Liver (tissue), 8 donors: ENCODE measurements at regions not wholly inside any gene's neighbourhood (a gene's known extent, or its start where the extent isn't known, plus 50 kb on each side); places are given as distances from the start of the nearest gene placed in this dataset.

Experiments used
- DNase-seq: peaks from one replicate; pipeline ENCODE4 v3.0.0-alpha.2; 2017; ENCODE audit warnings: low spot score
- H3K27ac ChIP-seq, 2 donors: one replicate each; pipeline ENCODE4 v1.7.0; 2013; ENCODE audit warnings: inconsistent platforms in 2 of 2, low read length in 2 of 2, control low read depth in 1 of 2, low read depth in 1 of 2, mild to moderate bottlenecking in 1 of 2
- H3K27me3 ChIP-seq, 4 donors: one replicate each; pipeline versions ENCODE4 v1.6.1 to v1.7.0; 2013; ENCODE audit warnings: low read length in 3 of 4, inconsistent platforms in 1 of 4, mild to moderate bottlenecking in 1 of 4, moderate library complexity in 1 of 4; ENCODE audit not compliant: control insufficient read depth in 4 of 4, insufficient read depth in 4 of 4
- H3K36me3 ChIP-seq, 4 donors: one replicate each; pipeline versions ENCODE4 v1.6.1 to v1.7.0; 2013; ENCODE audit warnings: low read length in 3 of 4, mild to moderate bottlenecking in 3 of 4, low read depth in 1 of 4, moderate library complexity in 1 of 4; ENCODE audit not compliant: control insufficient read depth in 4 of 4, insufficient read depth in 3 of 4
- H3K4me1 ChIP-seq, 4 donors: one replicate each; pipeline versions ENCODE4 v1.6.1 to v1.7.0; 2013; ENCODE audit warnings: low read length in 3 of 4, mild to moderate bottlenecking in 3 of 4, moderate library complexity in 1 of 4; ENCODE audit not compliant: control insufficient read depth in 4 of 4, insufficient read depth in 4 of 4
- H3K4me3 ChIP-seq, 3 donors: one replicate each; pipeline versions ENCODE4 v1.6.1 to v1.7.0; 2013; ENCODE audit warnings: low read length in 3 of 3, control low read depth in 1 of 3, low read depth in 1 of 3, mild to moderate bottlenecking in 1 of 3
- H3K9ac ChIP-seq, 2 donors: one replicate each; pipeline ENCODE4 v1.7.0; 2013; ENCODE audit warnings: low read length in 2 of 2, mild to moderate bottlenecking in 2 of 2, moderate library complexity in 2 of 2, control low read depth in 1 of 2, low read depth in 1 of 2
- H3K9me3 ChIP-seq, 4 donors: one replicate each; pipeline versions ENCODE4 v1.6.1 to v1.7.0; 2013; ENCODE audit warnings: low read length in 3 of 4; ENCODE audit not compliant: control insufficient read depth in 4 of 4
- EGR1 ChIP-seq, 2 donors: IDR thresholded peaks; 2 replicates each; pipeline ENCODE4 v1.6.1; 2016 to 2018; ENCODE audit warnings: antibody characterized with exemption in 2 of 2, low read depth in 2 of 2
- FOXA1 ChIP-seq: IDR thresholded peaks from 2 replicates; pipeline ENCODE4 v1.6.1; 2016; ENCODE audit warnings: antibody characterized with exemption
- FOXA2 ChIP-seq: IDR thresholded peaks from 2 replicates; pipeline ENCODE4 v1.6.1; 2016; ENCODE audit warnings: antibody characterized with exemption
- GABPA ChIP-seq, 2 donors: IDR thresholded peaks in 1 of 2; conservative IDR thresholded peaks in 1 of 2; 2 replicates each; pipeline ENCODE4 v1.6.1; 2016; ENCODE audit warnings: antibody characterized with exemption in 2 of 2, mild to moderate bottlenecking in 1 of 2, moderate library complexity in 1 of 2
- HNF4A ChIP-seq, 2 donors: conservative IDR thresholded peaks; 2 replicates each; pipeline ENCODE4 v1.6.1; 2016; ENCODE audit warnings: antibody characterized with exemption in 2 of 2, mild to moderate bottlenecking in 2 of 2
- HNF4G ChIP-seq: IDR thresholded peaks from 2 replicates; pipeline ENCODE4 v1.6.1; 2016; ENCODE audit warnings: antibody characterized with exemption
- JUND ChIP-seq, 2 donors: IDR thresholded peaks; 2 replicates each; pipeline ENCODE4 v1.6.1; 2016; ENCODE audit warnings: antibody characterized with exemption in 2 of 2
- MAX ChIP-seq: IDR thresholded peaks from 2 replicates; pipeline ENCODE4 v1.6.1; 2016; ENCODE audit warnings: antibody characterized with exemption
- NR2F2 ChIP-seq: IDR thresholded peaks from 2 replicates; pipeline ENCODE4 v1.6.1; 2016; ENCODE audit warnings: antibody characterized with exemption
- RAD21 ChIP-seq, 2 donors: IDR thresholded peaks; 2 replicates each; pipeline ENCODE4 v1.6.1; 2016; ENCODE audit warnings: antibody characterized with exemption in 2 of 2, mild to moderate bottlenecking in 2 of 2
- REST ChIP-seq: IDR thresholded peaks from 2 replicates; pipeline ENCODE4 v1.6.1; 2016; ENCODE audit warnings: antibody characterized with exemption, mild to moderate bottlenecking
- RXRA ChIP-seq, 2 donors: IDR thresholded peaks; 2 replicates each; pipeline ENCODE4 v1.6.1; 2017 to 2018; ENCODE audit warnings: antibody characterized with exemption in 2 of 2, mild to moderate bottlenecking in 1 of 2
- SP1 ChIP-seq: IDR thresholded peaks from 2 replicates; pipeline ENCODE4 v1.6.1; 2018; ENCODE audit warnings: antibody characterized with exemption, mild to moderate bottlenecking
- TAF1 ChIP-seq: conservative IDR thresholded peaks from 2 replicates; pipeline ENCODE4 v1.6.1; 2016; ENCODE audit warnings: antibody characterized with exemption, mild to moderate bottlenecking
- YY1 ChIP-seq: IDR thresholded peaks from 2 replicates; pipeline ENCODE4 v1.6.1; 2016; ENCODE audit warnings: antibody characterized with exemption, mild to moderate bottlenecking
- ZBTB33 ChIP-seq: IDR thresholded peaks from 2 replicates; pipeline ENCODE4 v1.6.1; 2016; ENCODE audit warnings: antibody characterized with exemption
- WGBS: extraction: QIAGEN DNeasy Blood & Tissue Kit; methylation state at CpG from one replicate; pipeline ENCODE4 v1.1.7; 2013; 5-methylcytosine and 5-hydroxymethylcytosine counted together
- TF ChIP-seq, protein P1 (sequence below): fragments of 150-350 bp; IDR thresholded peaks from 2 replicates; pipeline ENCODE4 v1.5.1; 2017; ENCODE audit warnings: improper control_type of control experiment, low read depth, low read length; ENCODE audit not compliant: missing input control
- TF ChIP-seq, protein P2 (sequence below): IDR thresholded peaks from 2 replicates; pipeline ENCODE4 v1.6.1; 2016; ENCODE audit warnings: antibody characterized with exemption
- donor health status: healthy.
- donor health status: healthy.
- donor health status: healthy.
- donor health status: healthy.
- donor health status: healthy.

- no peak overlapping the region for H3K27ac ChIP-seq
- H3K9ac ChIP-seq: no peak overlapping the region
- no peaks in the 10 kb centered on the region for H3K27me3 ChIP-seq
- H3K9me3 ChIP-seq: peaks cover 2 to 8% (median 7%) of the 10 kb centered on the region in 4 donors
- no peaks in the 10 kb centered on the region for H3K4me1 ChIP-seq
- H3K4me3 ChIP-seq: no peak overlapping the region
- TF ChIP-seq YY1: no peak
- no peak for TF ChIP-seq GABPA (IDR thresholded peaks at IDR 0.05 in 1 of 2, conservative IDR thresholded peaks at IDR 0.05 in 1 of 2)
- TF ChIP-seq HNF4A (conservative IDR thresholded peaks at IDR 0.05): no peak
- no peak for TF ChIP-seq REST
- TF ChIP-seq EGR1 (IDR thresholded peaks at IDR 0.05; ENCODE audit: low read depth in 2 of 2): no peak
- no peak for TF ChIP-seq NR2F2
- TF ChIP-seq JUND (IDR thresholded peaks at IDR 0.05): no peak
- TF ChIP-seq FOXA2: no peak
- no peak for TF ChIP-seq HNF4G
- TF ChIP-seq MAX: no peak
- no peak for TF ChIP-seq RXRA (IDR thresholded peaks at IDR 0.05)
- TF ChIP-seq, protein P1, sequence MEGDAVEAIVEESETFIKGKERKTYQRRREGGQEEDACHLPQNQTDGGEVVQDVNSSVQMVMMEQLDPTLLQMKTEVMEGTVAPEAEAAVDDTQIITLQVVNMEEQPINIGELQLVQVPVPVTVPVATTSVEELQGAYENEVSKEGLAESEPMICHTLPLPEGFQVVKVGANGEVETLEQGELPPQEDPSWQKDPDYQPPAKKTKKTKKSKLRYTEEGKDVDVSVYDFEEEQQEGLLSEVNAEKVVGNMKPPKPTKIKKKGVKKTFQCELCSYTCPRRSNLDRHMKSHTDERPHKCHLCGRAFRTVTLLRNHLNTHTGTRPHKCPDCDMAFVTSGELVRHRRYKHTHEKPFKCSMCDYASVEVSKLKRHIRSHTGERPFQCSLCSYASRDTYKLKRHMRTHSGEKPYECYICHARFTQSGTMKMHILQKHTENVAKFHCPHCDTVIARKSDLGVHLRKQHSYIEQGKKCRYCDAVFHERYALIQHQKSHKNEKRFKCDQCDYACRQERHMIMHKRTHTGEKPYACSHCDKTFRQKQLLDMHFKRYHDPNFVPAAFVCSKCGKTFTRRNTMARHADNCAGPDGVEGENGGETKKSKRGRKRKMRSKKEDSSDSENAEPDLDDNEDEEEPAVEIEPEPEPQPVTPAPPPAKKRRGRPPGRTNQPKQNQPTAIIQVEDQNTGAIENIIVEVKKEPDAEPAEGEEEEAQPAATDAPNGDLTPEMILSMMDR: no peak
- no peak for TF ChIP-seq RAD21 (IDR thresholded peaks at IDR 0.05)
- no peak for TF ChIP-seq TAF1
- DNase-seq: no peak
- WGBS: 94% methylated on average over 6 of the region's 6 CpGs
- H3K36me3 ChIP-seq: no peaks in the 10 kb centered on the region
Observed at GRCh38 chr4:4720646-4721045, 138.8 kb upstream of the MSX1 start.

GRCh38 chr4:4719436-4719835 lies 140.0 kb upstream of the MSX1 start:
- H3K36me3 ChIP-seq: no peaks in the 10 kb centered on the region
- no peak overlapping the region for H3K27ac ChIP-seq
- no peaks in the 10 kb centered on the region for H3K4me1 ChIP-seq
- DNase-seq: no peak
- WGBS: 85% methylated on average over 4 of the region's 4 CpGs
- H3K4me3 ChIP-seq: no peak overlapping the region
- peaks cover 0 to 2% (median 0%) of the 10 kb centered on the region in 4 donors for H3K9me3 ChIP-seq
- H3K9ac ChIP-seq: no peak overlapping the region
- no peaks in the 10 kb centered on the region for H3K27me3 ChIP-seq
- no peak for TF ChIP-seq HNF4A (conservative IDR thresholded peaks at IDR 0.05)
- no peak for TF ChIP-seq SP1
- TF ChIP-seq MAX: no peak
- TF ChIP-seq JUND (IDR thresholded peaks at IDR 0.05): no peak
- no peak for TF ChIP-seq TAF1
- TF ChIP-seq FOXA1: no peak
- TF ChIP-seq REST: no peak
- no peak for TF ChIP-seq EGR1 (IDR thresholded peaks at IDR 0.05; ENCODE audit: low read depth in 2 of 2)
- TF ChIP-seq NR2F2: no peak
- TF ChIP-seq HNF4G: no peak
- TF ChIP-seq GABPA (IDR thresholded peaks at IDR 0.05 in 1 of 2, conservative IDR thresholded peaks at IDR 0.05 in 1 of 2): no peak
- TF ChIP-seq, protein P1: no peak
- no peak for TF ChIP-seq RAD21 (IDR thresholded peaks at IDR 0.05)
- TF ChIP-seq, protein P2, sequence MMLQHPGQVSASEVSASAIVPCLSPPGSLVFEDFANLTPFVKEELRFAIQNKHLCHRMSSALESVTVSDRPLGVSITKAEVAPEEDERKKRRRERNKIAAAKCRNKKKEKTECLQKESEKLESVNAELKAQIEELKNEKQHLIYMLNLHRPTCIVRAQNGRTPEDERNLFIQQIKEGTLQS: no peak
- no peak for TF ChIP-seq ZBTB33
